Liver (tissue), 3 donors: ENCODE measurements at regions not wholly inside any gene's neighbourhood (a gene's known extent, or its start where the extent isn't known, plus 50 kb on each side); places are given as distances from the start of the nearest gene placed in this dataset.

Experiments used
- EGR1 ChIP-seq, 2 donors: IDR thresholded peaks; 2 replicates each; pipeline ENCODE4 v1.6.1; 2016 to 2018; ENCODE audit warnings: antibody characterized with exemption in 2 of 2, low read depth in 2 of 2
- HNF4G ChIP-seq: IDR thresholded peaks from 2 replicates; pipeline ENCODE4 v1.6.1; 2016; ENCODE audit warnings: antibody characterized with exemption
- JUND ChIP-seq, 2 donors: IDR thresholded peaks; 2 replicates each; pipeline ENCODE4 v1.6.1; 2016; ENCODE audit warnings: antibody characterized with exemption in 2 of 2
- TAF1 ChIP-seq: conservative IDR thresholded peaks from 2 replicates; pipeline ENCODE4 v1.6.1; 2016; ENCODE audit warnings: antibody characterized with exemption, mild to moderate bottlenecking
- TF ChIP-seq, protein P1 (sequence below): fragments of 150-350 bp; IDR thresholded peaks from 2 replicates; pipeline ENCODE4 v1.5.1; 2017; ENCODE audit warnings: improper control_type of control experiment, low read depth, low read length; ENCODE audit not compliant: missing input control
- TF ChIP-seq, protein P2 (sequence below): IDR thresholded peaks from 2 replicates; pipeline ENCODE4 v1.6.1; 2016; ENCODE audit warnings: antibody characterized with exemption
- donor health status: healthy.
- donor health status: healthy.

DNA sequence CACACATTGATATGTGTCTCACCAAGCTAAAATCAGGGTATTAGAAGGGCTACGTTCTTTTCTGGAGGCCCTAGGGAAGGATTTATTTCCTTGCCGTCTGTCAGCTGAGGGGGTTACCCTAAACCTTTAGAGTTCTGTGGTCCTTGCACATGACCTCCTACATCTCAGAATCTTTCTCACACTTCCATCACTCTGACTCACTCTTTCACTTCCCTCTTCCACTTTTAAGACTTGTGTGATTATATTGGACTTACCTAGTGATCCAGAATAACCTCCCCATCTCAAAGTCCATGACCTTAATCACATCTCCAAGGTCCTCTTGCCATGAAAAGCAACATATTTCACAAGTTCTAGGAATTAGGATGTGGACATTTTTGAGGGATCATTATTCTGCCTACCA is 53.6 kb upstream of the FUNDC1 start:
- no peak for TF ChIP-seq EGR1 (IDR thresholded peaks at IDR 0.05; ENCODE audit: low read depth in 2 of 2)
- TF ChIP-seq, protein P1, sequence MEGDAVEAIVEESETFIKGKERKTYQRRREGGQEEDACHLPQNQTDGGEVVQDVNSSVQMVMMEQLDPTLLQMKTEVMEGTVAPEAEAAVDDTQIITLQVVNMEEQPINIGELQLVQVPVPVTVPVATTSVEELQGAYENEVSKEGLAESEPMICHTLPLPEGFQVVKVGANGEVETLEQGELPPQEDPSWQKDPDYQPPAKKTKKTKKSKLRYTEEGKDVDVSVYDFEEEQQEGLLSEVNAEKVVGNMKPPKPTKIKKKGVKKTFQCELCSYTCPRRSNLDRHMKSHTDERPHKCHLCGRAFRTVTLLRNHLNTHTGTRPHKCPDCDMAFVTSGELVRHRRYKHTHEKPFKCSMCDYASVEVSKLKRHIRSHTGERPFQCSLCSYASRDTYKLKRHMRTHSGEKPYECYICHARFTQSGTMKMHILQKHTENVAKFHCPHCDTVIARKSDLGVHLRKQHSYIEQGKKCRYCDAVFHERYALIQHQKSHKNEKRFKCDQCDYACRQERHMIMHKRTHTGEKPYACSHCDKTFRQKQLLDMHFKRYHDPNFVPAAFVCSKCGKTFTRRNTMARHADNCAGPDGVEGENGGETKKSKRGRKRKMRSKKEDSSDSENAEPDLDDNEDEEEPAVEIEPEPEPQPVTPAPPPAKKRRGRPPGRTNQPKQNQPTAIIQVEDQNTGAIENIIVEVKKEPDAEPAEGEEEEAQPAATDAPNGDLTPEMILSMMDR = no peak
- no peak for TF ChIP-seq TAF1
- no peak for TF ChIP-seq JUND (IDR thresholded peaks at IDR 0.05)
- no peak for TF ChIP-seq HNF4G
- TF ChIP-seq, protein P2, sequence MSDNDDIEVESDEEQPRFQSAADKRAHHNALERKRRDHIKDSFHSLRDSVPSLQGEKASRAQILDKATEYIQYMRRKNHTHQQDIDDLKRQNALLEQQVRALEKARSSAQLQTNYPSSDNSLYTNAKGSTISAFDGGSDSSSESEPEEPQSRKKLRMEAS = no peak
